Retinal pigment epithelial cell (primary cell): ENCODE measurements at regions not wholly inside any gene's neighbourhood (a gene's known extent, or its start where the extent isn't known, plus 50 kb on each side); places are given as distances from the start of the nearest gene placed in this dataset.

ENCODE experiments used
- DNase-seq: peaks from one replicate; pipeline ENCODE4 v3.0.0-alpha.2; 2010; ENCODE audit warnings: low read depth
- H3K4me3 ChIP-seq: 2 replicates; pipeline ENCODE4 v1.5.1; 2011; ENCODE audit warnings: mild to moderate bottlenecking, low read length, control low read depth, moderate library complexity
- CTCF ChIP-seq: conservative IDR thresholded peaks from 2 replicates; pipeline ENCODE4 v1.5.1; 2011; ENCODE audit warnings: low read depth, low read length, control low read depth, inconsistent platforms

DNA sequence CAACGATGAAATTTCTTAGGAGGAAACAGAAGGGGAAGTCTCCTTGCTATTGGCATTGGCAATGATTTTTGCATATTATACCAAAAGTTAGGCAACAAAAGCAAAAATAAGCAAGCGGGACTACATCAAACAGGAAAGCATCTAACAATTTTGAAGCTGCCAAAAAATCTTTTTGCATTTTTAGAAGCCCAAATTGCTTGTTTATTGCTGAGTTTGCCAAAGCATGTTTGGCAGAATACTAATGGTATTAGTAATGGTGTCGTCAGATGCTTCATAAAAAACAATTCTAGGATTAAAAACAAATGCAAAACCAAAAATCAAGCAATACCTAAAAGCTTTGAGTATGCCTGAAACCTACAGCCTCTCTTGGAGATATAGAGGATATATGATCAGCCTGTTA, 80.0 kb downstream of the GALR1 start:
- H3K4me3 ChIP-seq = no peak overlapping the region
- TF ChIP-seq CTCF = no peak
- no peak for DNase-seq

DNA sequence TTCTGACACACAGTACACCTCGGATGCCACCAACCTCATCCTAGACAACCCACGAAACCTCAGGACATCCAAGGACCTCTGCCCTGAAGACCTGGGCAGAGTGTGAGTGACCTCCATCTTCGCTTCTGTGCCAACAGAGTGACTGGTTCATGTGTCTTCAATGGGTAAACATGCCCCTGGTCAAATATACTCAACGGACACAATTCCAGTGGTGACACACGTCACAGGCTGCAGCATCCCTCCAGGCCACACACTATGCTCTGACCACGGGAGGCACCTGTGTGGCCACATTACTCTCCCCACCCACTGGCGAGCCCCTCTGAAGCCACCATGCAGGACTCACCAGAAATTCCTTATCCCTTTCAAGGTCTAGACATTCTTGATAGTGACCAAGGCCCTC, 85.2 kb downstream of the GALR1 start:
- no peak for TF ChIP-seq CTCF
- no peak overlapping the region for H3K4me3 ChIP-seq
- DNase-seq = no peak

- no peak for TF ChIP-seq CTCF
- DNase-seq = no peak
- no peak overlapping the region for H3K4me3 ChIP-seq
Observed at GRCh38 chr18:77337604-77338003, 88.0 kb downstream of the GALR1 start.

DNA sequence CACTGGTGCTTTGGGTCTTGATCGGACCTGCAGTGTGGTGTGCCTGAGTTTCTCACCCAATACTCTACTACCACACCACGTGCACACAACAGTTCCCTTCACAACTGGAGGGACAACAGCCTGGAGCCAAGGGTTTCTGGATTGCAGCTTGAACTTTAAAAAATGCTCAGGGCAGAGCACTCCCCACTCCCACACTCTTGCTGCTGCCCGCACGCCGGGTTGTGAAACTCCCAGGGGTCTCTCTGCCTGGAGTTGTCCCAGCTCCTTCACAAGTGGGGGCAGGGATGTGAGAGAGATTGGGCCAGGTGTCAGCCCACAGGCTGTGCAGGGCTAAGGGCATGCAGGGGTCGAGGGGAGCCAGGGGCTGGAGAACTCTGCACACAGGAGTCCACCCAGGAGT, 89.4 kb downstream of the GALR1 start:
- no peak overlapping the region for H3K4me3 ChIP-seq
- no peak for DNase-seq
- no peak for TF ChIP-seq CTCF

DNA sequence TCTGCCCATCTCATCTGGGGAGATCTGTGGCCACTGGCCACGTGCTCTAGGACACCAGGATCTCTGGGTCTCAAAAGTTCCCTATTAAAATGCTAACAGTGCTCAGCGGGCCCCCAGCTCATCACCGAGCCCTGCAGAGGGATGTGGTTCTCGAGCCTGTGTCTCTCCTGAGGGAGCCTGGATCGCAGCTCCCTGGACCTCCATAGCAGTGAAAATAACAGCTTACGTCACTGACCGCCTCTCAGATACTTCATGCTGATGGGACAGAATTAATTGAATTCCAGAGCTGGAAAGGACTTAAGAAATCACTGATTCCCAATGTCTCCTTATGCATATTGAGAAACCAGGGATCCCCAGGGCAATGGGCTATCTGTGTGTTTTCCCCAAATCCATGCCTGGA, 90.0 kb downstream of the GALR1 start:
- DNase-seq = no peak
- no peak overlapping the region for H3K4me3 ChIP-seq
- TF ChIP-seq CTCF = no peak

DNA sequence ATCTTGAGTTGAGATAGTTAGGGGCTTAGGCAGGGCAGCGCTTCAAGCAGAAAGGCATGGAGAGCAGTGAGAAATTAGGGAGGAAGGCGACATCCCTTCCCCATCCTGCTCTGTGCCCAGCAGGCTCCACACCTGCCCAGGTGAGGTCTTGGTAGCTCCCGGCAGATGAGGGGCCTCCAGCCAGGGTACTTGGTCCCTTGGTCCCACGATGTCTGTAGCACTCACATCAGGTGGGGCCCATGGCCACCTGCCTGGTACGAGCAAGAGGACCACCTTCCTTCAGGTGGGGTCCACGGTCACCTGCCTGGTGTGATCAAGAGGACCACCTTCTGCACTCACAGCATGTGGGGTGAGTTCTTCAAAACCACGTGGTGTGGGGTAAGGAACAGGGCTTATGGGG, 91.2 kb downstream of the GALR1 start:
- no peak for TF ChIP-seq CTCF
- DNase-seq = no peak
- H3K4me3 ChIP-seq = no peak overlapping the region

DNA sequence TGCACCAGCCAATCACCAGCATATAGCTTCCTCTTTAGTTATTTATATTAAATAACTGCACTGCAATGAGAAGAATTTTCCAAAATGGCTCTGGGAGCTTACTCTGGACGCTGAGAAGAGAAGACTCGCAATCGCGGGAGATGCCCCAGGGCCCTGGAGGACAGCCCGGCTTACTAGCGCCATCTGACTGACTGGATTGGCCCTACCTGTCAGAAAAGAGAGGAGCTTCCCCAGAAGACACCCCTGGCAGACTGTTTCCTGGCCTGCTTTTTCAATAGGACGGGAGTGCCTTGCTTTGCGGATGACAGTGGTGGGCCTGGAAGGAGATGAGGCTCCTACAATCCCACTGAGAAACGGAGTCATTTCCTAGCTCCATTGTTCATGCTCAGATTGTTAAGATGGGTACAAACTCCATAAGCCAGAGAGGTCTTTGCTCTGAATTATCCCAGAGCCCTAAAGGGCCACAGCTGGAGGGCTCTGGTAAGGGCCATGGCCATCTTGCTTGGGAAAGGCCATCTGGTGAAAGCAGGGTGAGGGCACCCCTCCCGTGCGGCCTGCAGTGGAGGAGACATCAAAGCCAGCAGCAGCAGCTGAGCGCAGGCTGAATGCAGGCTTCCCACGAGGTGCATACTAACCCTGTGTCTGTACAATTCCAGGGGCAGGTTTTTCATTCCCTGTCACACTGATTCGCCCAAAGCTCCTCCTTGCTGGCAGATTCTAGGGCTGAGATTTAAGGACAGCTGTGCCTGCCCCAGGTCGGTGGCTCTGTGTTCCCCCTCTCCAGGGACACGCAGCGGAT, 92.1 kb downstream of the GALR1 start:
- no peak overlapping the region for H3K4me3 ChIP-seq
- DNase-seq = no peak
- no peak for TF ChIP-seq CTCF
